ENCODE measurements at regions not wholly inside any gene's neighbourhood (a gene's known extent, or its start where the extent isn't known, plus 50 kb on each side); places are given as distances from the start of the nearest gene placed in this dataset.

GRCh38 chr4:38396845-38397547 lies 267.0 kb upstream of the KLF3 start:
- Histone ChIP-seq H3K4me2 (ENCODE audit: low read length) (no peak overlapping the region), H3K9ac (ENCODE audit: low read length) (no peak overlapping the region), H3K27me3 (ENCODE audit: insufficient read depth, low read length) (no peaks in the 10 kb centered on the region), H3K9me2 (ENCODE audit: insufficient read depth) (no peaks in the 10 kb centered on the region), H3K27ac (ENCODE audit: low read depth, low read length) (no peak overlapping the region), H3K9me3 (ENCODE audit: control insufficient read depth in 1 of 2, insufficient read depth in 1 of 2, low read depth in 1 of 2, low read length in 2 of 2) (no peaks in the 10 kb centered on the region; a peak in 1 of 4 replicates), H3K36me3 (ENCODE audit: control insufficient read depth in 1 of 2, insufficient read depth in 2 of 2, low read length in 2 of 2) (no peaks in the 10 kb centered on the region), H4K20me1 (ENCODE audit: insufficient read depth) (no peaks in the 10 kb centered on the region), H3K4me3 (replicated peaks in 1 of 2; ENCODE audit: low read depth in 1 of 2, low read length in 2 of 2) (no peak overlapping the region), H2AFZ (ENCODE audit: low read depth, low read length, poor library complexity, severe bottlenecking) (no peak overlapping the region), H3K79me2 (ENCODE audit: insufficient read depth, low read length) (no peaks in the 10 kb centered on the region), H3K4me1 (ENCODE audit: control insufficient read depth in 1 of 2, insufficient read depth in 2 of 2, low read length in 2 of 2) (no peaks in the 10 kb centered on the region)
- RAD21 ChIA-PET (ENCODE audit: low non-redundant PET in 1 of 2, low total read pairs in 2 of 2, uncharacterized antibody in 2 of 2, unreplicated experiment in 2 of 2), result no interaction called here
- TF ChIP-seq ZBTB33 (IDR thresholded peaks at IDR 0.05; ENCODE audit: extremely low read depth, insufficient replicate concordance, low read length), result no peak
- no peak for TF ChIP-seq RAD21 (IDR thresholded peaks at IDR 0.05; ENCODE audit: low read depth)
- TF ChIP-seq EGR1 (IDR thresholded peaks at IDR 0.05; ENCODE audit: low read depth), result no peak
- no peak for TF ChIP-seq JUND (IDR thresholded peaks at IDR 0.05)
- no peak for TF ChIP-seq ELF1 (IDR thresholded peaks at IDR 0.05; ENCODE audit: borderline replicate concordance, low read depth)
- no TSS peak for BruUV-seq (replicated peaks)
- POLR2A ChIA-PET, result no interaction called here
- DNase-seq (ENCODE audit: low read depth, low spot score), result no peak
- no peak for ATAC-seq
- CTCF ChIA-PET, result no interaction called here
- intact Hi-C loops (cut with micrococcal nuclease), result no loop called here

- H3K27me3 ChIP-seq (ENCODE audit: insufficient read depth, low read length), result no peaks in the 10 kb centered on the region
- no peaks in the 10 kb centered on the region for H3K4me1 ChIP-seq (ENCODE audit: control insufficient read depth in 1 of 2, insufficient read depth in 2 of 2, low read length in 2 of 2)
- no peak overlapping the region for H3K4me2 ChIP-seq (ENCODE audit: low read length)
- no peak overlapping the region for H3K4me3 ChIP-seq (replicated peaks in 1 of 2; ENCODE audit: low read depth in 1 of 2, low read length in 2 of 2)
- TF ChIP-seq ZNF274 (IDR thresholded peaks at IDR 0.05; ENCODE audit: low read depth, low read length), result no peak
- TF ChIP-seq POLR2AphosphoS5 (IDR thresholded peaks at IDR 0.05; ENCODE audit: low read depth, low read length), result no peak
- no peak for TF ChIP-seq FOSL1 (IDR thresholded peaks at IDR 0.05; ENCODE audit: low read depth)
- TF ChIP-seq SRF (IDR thresholded peaks at IDR 0.05; ENCODE audit: low read depth), result no peak
- no peak for TF ChIP-seq JUND (IDR thresholded peaks at IDR 0.05)
- TF ChIP-seq POLR2A (IDR thresholded peaks at IDR 0.05; ENCODE audit: borderline replicate concordance, extremely low read depth, insufficient read depth, insufficient read length), result no peak
- no peak for TF ChIP-seq ATF3 (IDR thresholded peaks at IDR 0.05)
- TF ChIP-seq MAX (IDR thresholded peaks at IDR 0.05), result no peak
- no peak for TF ChIP-seq YY1 (IDR thresholded peaks at IDR 0.05; ENCODE audit: extremely low read depth, insufficient replicate concordance, low read depth, low read length)
- no peak for TF ChIP-seq EGR1 (IDR thresholded peaks at IDR 0.05; ENCODE audit: low read depth)
- intact Hi-C loops (cut with micrococcal nuclease), result no loop called here
- RAD21 ChIA-PET (ENCODE audit: low non-redundant PET in 1 of 2, low total read pairs in 2 of 2, uncharacterized antibody in 2 of 2, unreplicated experiment in 2 of 2), result no interaction called here
- H3K9me3 ChIP-seq (ENCODE audit: control insufficient read depth in 1 of 2, insufficient read depth in 1 of 2, low read depth in 1 of 2, low read length in 2 of 2), result no peaks in the 10 kb centered on the region
- no peak overlapping the region for H2AFZ ChIP-seq (ENCODE audit: low read depth, low read length, poor library complexity, severe bottlenecking)
- ATAC-seq (no peak), DNase-seq (ENCODE audit: low read depth, low spot score) (no peak)
- no peak overlapping the region for H3K27ac ChIP-seq (ENCODE audit: low read depth, low read length)
- H4K20me1 ChIP-seq (ENCODE audit: insufficient read depth), result no peaks in the 10 kb centered on the region
- POLR2A ChIA-PET, result no interaction called here
- no peaks in the 10 kb centered on the region for H3K79me2 ChIP-seq (ENCODE audit: insufficient read depth, low read length)
- H3K9ac ChIP-seq (ENCODE audit: low read length), result no peak overlapping the region
- CTCF ChIA-PET, result no interaction called here
- BruUV-seq (replicated peaks), result no TSS peak
- no peaks in the 10 kb centered on the region; the same call in 1 of the 2 replicates for H3K9me2 ChIP-seq (ENCODE audit: insufficient read depth)
- H3K36me3 ChIP-seq (ENCODE audit: control insufficient read depth in 1 of 2, insufficient read depth in 2 of 2, low read length in 2 of 2), result no peaks in the 10 kb centered on the region
Observed at GRCh38 chr4:38400946-38401345, 263.1 kb upstream of the KLF3 start.
